ENCODE measurements at regions not wholly inside any gene's neighbourhood (a gene's known extent, or its start where the extent isn't known, plus 50 kb on each side); places are given as distances from the start of the nearest gene placed in this dataset.
A peak's percentile ranks its signal among the peaks of the same experiment; 100 is the strongest.

DNA sequence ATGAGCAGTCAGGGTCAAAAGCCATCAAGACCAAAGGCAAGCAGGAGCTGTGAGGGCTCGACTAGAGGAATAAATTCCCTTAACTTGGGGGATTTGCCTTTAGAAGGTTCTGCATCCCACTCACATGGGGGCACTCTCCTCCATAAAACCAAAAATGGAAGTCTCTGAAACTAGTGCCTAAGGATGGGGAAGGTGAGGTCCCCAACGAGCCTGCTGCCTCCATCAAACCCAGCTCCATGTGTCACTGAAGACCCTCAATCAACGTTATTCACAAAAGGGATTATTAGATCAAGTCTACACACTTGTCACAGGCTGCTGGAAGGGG, 254.9 kb upstream of the NCKAP5 start:
- no peaks in the 10 kb centered on the region for H3K27me3 ChIP-seq
- no peak for TF ChIP-seq POLR2A (IDR thresholded peaks at IDR 0.05)
- TF ChIP-seq, protein P1, sequence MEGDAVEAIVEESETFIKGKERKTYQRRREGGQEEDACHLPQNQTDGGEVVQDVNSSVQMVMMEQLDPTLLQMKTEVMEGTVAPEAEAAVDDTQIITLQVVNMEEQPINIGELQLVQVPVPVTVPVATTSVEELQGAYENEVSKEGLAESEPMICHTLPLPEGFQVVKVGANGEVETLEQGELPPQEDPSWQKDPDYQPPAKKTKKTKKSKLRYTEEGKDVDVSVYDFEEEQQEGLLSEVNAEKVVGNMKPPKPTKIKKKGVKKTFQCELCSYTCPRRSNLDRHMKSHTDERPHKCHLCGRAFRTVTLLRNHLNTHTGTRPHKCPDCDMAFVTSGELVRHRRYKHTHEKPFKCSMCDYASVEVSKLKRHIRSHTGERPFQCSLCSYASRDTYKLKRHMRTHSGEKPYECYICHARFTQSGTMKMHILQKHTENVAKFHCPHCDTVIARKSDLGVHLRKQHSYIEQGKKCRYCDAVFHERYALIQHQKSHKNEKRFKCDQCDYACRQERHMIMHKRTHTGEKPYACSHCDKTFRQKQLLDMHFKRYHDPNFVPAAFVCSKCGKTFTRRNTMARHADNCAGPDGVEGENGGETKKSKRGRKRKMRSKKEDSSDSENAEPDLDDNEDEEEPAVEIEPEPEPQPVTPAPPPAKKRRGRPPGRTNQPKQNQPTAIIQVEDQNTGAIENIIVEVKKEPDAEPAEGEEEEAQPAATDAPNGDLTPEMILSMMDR (IDR thresholded peaks at IDR 0.05), result no peak
- H3K4me1 ChIP-seq, result peaks cover 0 to 8% (median 2%) of the 10 kb centered on the region in 12 donors
- WGBS, 4 donors, result 74 to 79% (median 76%) methylated on average over 3 of the region's 3 CpGs
- H3K27ac ChIP-seq, result no peak overlapping the region
- no peaks in the 10 kb centered on the region for H3K9me3 ChIP-seq
- H3K4me3 ChIP-seq, result no peak overlapping the region
- no peaks in the 10 kb centered on the region for H3K36me3 ChIP-seq
- ATAC-seq, result no peak
- intact Hi-C loops (cut with DNase I), result no loop called here
- no peak for DNase-seq

DNA sequence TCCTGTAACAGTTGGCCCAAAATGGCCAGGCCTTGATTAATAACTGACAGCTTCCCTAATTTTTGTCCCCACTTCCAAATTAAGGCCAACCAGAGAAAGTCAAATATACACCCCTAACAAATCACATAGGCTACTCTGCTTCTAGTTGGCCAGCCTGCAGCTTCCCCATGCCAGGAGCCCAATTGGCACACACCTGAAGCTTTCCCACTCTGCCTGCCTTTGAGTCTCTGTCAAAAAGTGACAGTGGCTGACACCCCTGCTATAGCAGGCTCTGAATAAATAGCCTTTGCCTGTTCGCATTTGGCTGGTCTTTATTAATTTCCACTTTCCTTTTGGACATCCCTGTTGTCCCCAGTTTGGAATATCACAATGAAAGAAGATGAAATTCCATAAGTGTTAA, 256.6 kb upstream of the NCKAP5 start:
- TF ChIP-seq POLR2A (IDR thresholded peaks at IDR 0.05), result no peak
- TF ChIP-seq, protein P1 (IDR thresholded peaks at IDR 0.05), result no peak
- Histone ChIP-seq H3K27me3 (no peaks in the 10 kb centered on the region), H3K4me3 (no peak overlapping the region), H3K9me3 (no peaks in the 10 kb centered on the region), H3K27ac (no peak overlapping the region), H3K4me1 (peaks cover 0 to 5% (median 0%) of the 10 kb centered on the region in 12 donors), H3K36me3 (no peaks in the 10 kb centered on the region)
- 58 to 92% (median 68%) methylated on average over 1 of the region's 1 CpG for WGBS, 4 donors
- intact Hi-C loops (cut with DNase I), result no loop called here
- DNase-seq (no peak), ATAC-seq (peak in 2 of 4 donors; percentile 57 to 63)

DNA sequence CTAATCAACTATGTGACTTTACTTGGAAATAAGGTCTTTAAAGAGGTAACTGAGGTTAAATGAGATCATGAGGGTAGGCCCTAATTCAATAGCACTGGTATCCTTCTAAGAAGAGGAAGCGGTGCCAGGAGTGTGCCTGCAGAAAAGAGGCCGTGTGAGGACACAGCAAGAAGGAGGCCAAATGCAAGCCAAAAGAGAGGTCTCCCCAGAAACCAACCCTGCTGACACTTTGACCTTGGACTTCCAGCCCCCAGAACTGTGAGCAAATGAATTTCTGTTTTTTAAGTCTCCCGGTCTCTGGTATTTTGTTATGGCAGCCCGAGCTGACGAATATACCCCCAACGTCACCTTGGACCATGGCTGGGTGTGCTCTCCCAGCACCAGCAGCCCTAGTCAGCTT, 257.5 kb upstream of the NCKAP5 start:
- Histone ChIP-seq H3K27ac (no peak overlapping the region), H3K36me3 (no peaks in the 10 kb centered on the region), H3K9me3 (no peaks in the 10 kb centered on the region), H3K27me3 (no peaks in the 10 kb centered on the region), H3K4me3 (no peak overlapping the region), H3K4me1 (peaks cover 0 to 5% (median 0%) of the 10 kb centered on the region in 12 donors)
- intact Hi-C loops (cut with DNase I), result no loop called here
- WGBS, 4 donors, result 95 to 97% (median 96%) methylated on average over 6 of the region's 6 CpGs
- DNase-seq, result no peak
- TF ChIP-seq, protein P1 (IDR thresholded peaks at IDR 0.05), result no peak
- no peak for TF ChIP-seq POLR2A (IDR thresholded peaks at IDR 0.05)
- ATAC-seq, result no peak

DNA sequence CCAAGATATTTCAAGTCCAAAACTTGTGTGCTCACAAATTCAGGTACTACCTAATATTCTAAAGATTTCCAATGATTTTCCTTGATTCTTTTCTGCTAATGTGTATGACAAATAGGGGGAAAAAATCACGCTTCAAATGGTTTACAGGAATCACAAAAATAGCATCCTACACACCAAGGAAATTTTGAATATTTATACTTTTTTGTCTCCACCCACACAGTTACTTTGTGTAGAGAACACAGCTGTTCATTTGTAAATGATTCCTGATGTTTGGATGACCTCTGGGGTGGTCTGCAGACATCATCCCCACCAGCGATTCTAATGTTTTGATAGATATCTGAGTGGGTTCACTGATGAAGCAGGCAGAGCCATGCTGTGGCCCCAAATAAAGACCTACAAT, 260.6 kb upstream of the NCKAP5 start:
- ATAC-seq (no peak), DNase-seq (no peak)
- Histone ChIP-seq H3K4me3 (no peak overlapping the region), H3K9me3 (peaks cover 0 to 2% (median 0%) of the 10 kb centered on the region in 12 donors), H3K36me3 (no peaks in the 10 kb centered on the region), H3K27me3 (no peaks in the 10 kb centered on the region), H3K4me1 (peaks cover 0 to 5% (median 0%) of the 10 kb centered on the region in 12 donors), H3K27ac (no peak overlapping the region)
- 53 to 68% (median 63%) methylated on average over 2 of the region's 2 CpGs for WGBS, 4 donors
- no peak for TF ChIP-seq POLR2A (IDR thresholded peaks at IDR 0.05)
- TF ChIP-seq, protein P1 (IDR thresholded peaks at IDR 0.05), result no peak
- intact Hi-C loops (cut with DNase I), result no loop called here
